Suprapubic skin (tissue), 4 donors: ENCODE measurements at regions not wholly inside any gene's neighbourhood (a gene's known extent, or its start where the extent isn't known, plus 50 kb on each side); places are given as distances from the start of the nearest gene placed in this dataset.

Experiments
- DNase-seq, 2 donors: peaks; one replicate each; pipeline ENCODE4 v3.0.0-alpha.2; 2019; ENCODE audit warnings: low spot score in 2 of 2
- H3K27ac ChIP-seq: fragments of 200-600 bp; sonication (generic); one replicate; pipeline ENCODE4 v1.5.1; 2019
- H3K27me3 ChIP-seq: fragments of 200-600 bp; sonication (generic); one replicate; pipeline ENCODE4 v1.5.1; 2019
- H3K36me3 ChIP-seq: fragments of 200-600 bp; sonication (generic); one replicate; pipeline ENCODE4 v1.5.1; 2019
- H3K4me1 ChIP-seq: fragments of 200-600 bp; sonication (generic); one replicate; pipeline ENCODE4 v1.5.1; 2019
- H3K4me3 ChIP-seq: fragments of 200-600 bp; sonication (generic); one replicate; pipeline ENCODE4 v1.5.1; 2019; ENCODE audit warnings: mild to moderate bottlenecking
- H3K9me3 ChIP-seq: fragments of 200-600 bp; sonication (generic); one replicate; pipeline ENCODE4 v1.5.1; 2019
- EP300 ChIP-seq: sonication (generic); formaldehyde crosslinking; IDR thresholded peaks from one replicate; pipeline ENCODE4 v1.6.1; 2017; ENCODE audit warnings: antibody characterized with exemption
- POLR2A ChIP-seq, 2 donors: fragments of 450-650 bp; IDR thresholded peaks; one replicate each; pipeline ENCODE4 v1.6.1; 2017; ENCODE audit warnings: antibody characterized with exemption in 2 of 2, mild to moderate bottlenecking in 2 of 2, moderate library complexity in 2 of 2
- POLR2AphosphoS5 ChIP-seq, 3 donors: sonication (generic); formaldehyde crosslinking; IDR thresholded peaks; one replicate each; pipeline ENCODE4 v1.6.1; 2017; ENCODE audit warnings: antibody characterized with exemption in 3 of 3
- WGBS: methylation state at CpG from one replicate; pipeline ENCODE4 v1.1.5; 2018; 5-methylcytosine and 5-hydroxymethylcytosine counted together
- TF ChIP-seq, protein P1 (sequence below), 2 donors: fragments of 200-600 bp in 1 of 2; fragments of 450-650 bp in 1 of 2; sonication (generic) in 1 of 2; IDR thresholded peaks; one replicate each; pipeline ENCODE4 v1.5.1; 2016 to 2019; ENCODE audit warnings: antibody characterized with exemption in 2 of 2, mild to moderate bottlenecking in 1 of 2, moderate library complexity in 1 of 2

DNA sequence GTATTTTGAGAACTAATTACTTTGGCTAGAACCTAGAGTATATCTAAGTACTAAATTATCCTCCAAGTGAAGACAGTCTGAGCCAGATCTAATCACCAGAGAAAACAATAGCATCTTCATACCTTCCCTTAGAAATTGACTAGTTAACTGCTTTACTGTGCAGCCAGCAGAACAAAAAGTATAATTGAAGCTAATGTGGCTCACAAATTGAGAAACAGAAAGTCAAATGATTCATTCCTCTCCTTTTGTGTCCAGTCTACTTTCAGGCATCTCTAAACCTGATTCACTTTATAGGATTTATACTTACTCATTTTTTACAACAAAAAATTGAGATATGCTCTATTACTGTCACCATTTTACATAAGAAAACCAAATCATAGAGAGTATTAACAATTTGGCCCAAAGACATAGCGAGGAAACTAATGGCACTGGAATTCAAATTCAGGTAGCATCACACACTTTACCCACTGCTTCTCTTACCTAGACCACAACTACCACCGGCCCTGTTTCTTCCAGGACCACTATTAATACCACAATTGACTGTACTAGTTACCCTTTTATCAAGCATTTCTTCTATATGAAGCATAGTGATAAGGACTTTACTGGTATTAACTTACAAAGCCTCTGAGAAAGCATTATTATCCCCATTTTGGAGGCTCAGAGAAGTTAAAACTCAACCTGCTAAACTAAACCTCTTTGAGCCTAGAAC is 1402.6 kb upstream of the TENM4 start:
- H3K4me3 ChIP-seq = no peak overlapping the region
- H3K36me3 ChIP-seq = no peaks in the 10 kb centered on the region
- no peaks in the 10 kb centered on the region for H3K27me3 ChIP-seq
- no peak for DNase-seq
- TF ChIP-seq EP300 (no peak), POLR2A (IDR thresholded peaks at IDR 0.05) (no peak), POLR2AphosphoS5 (IDR thresholded peaks at IDR 0.05) (no peak)
- TF ChIP-seq, protein P1, sequence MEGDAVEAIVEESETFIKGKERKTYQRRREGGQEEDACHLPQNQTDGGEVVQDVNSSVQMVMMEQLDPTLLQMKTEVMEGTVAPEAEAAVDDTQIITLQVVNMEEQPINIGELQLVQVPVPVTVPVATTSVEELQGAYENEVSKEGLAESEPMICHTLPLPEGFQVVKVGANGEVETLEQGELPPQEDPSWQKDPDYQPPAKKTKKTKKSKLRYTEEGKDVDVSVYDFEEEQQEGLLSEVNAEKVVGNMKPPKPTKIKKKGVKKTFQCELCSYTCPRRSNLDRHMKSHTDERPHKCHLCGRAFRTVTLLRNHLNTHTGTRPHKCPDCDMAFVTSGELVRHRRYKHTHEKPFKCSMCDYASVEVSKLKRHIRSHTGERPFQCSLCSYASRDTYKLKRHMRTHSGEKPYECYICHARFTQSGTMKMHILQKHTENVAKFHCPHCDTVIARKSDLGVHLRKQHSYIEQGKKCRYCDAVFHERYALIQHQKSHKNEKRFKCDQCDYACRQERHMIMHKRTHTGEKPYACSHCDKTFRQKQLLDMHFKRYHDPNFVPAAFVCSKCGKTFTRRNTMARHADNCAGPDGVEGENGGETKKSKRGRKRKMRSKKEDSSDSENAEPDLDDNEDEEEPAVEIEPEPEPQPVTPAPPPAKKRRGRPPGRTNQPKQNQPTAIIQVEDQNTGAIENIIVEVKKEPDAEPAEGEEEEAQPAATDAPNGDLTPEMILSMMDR (IDR thresholded peaks at IDR 0.05) = no peak
- H3K27ac ChIP-seq = no peak overlapping the region
- 92% methylated on average over 2 of the region's 2 CpGs for WGBS
- H3K4me1 ChIP-seq = no peaks in the 10 kb centered on the region
- H3K9me3 ChIP-seq = no peaks in the 10 kb centered on the region

GRCh38 chr11:80842246-80842645 is 1401.4 kb upstream of the TENM4 start:
- Histone ChIP-seq H3K9me3 (no peaks in the 10 kb centered on the region), H3K36me3 (no peaks in the 10 kb centered on the region)
- TF ChIP-seq, protein P1 (IDR thresholded peaks at IDR 0.05) = no peak
- no peak for TF ChIP-seq POLR2AphosphoS5 (IDR thresholded peaks at IDR 0.05)
- TF ChIP-seq POLR2A (IDR thresholded peaks at IDR 0.05) = no peak
- TF ChIP-seq EP300 = no peak

DNA sequence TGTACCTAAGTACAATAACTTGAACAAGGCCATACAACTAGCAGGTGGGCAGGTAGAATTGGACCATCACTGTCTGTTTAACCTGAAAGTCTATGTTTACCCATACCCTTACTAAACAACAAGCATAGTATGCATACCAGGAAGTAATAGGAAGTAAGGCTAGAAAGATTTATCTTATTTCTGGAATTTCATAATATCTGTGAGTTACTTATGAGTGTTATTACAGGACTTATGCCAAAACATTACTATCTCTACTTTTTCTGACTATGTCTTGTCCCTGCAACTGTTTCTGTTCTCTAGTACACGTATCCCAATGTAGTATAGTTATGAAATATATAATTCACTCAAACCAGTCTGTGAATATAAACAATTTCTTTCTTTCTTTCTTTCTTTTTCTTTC is 1400.8 kb upstream of the TENM4 start:
- H3K9me3 ChIP-seq = no peaks in the 10 kb centered on the region
- 73% methylated on average over 1 of the region's 1 CpG for WGBS
- TF ChIP-seq POLR2AphosphoS5 (IDR thresholded peaks at IDR 0.05) (no peak), EP300 (no peak), POLR2A (IDR thresholded peaks at IDR 0.05) (no peak)
- TF ChIP-seq, protein P1 (IDR thresholded peaks at IDR 0.05) = no peak

More at GRCh38 chr11:80842246-80842645, 1401.4 kb upstream of the TENM4 start:
- no peaks in the 10 kb centered on the region for H3K4me1 ChIP-seq
- no peaks in the 10 kb centered on the region for H3K27me3 ChIP-seq
- no peak overlapping the region for H3K27ac ChIP-seq
- no peak for DNase-seq
- H3K4me3 ChIP-seq = no peak overlapping the region

DNA sequence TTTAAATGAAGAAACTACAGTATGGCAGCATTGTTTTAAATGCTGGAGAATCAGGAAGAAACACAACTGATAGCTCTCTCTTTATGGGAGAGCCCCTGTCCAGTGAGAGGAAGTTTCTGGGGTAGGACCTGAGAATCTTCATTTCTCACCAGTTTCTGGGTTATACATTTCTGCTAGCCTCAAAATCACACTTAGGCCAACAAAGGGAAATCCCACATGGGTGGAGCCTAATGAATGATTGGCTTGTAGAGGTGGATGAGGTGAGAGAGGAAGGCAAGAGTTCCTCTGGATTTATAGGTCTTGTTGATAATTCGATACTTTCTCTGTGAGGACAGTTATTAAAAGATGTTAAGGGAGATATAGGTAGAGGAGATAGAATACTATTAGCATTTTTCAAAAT is 1397.3 kb upstream of the TENM4 start:
- H3K27me3 ChIP-seq = no peaks in the 10 kb centered on the region
- H3K4me1 ChIP-seq = no peaks in the 10 kb centered on the region
- no peak for DNase-seq
- 95% methylated on average over 1 of the region's 1 CpG for WGBS
- H3K9me3 ChIP-seq = no peaks in the 10 kb centered on the region
- H3K27ac ChIP-seq = no peak overlapping the region
- TF ChIP-seq POLR2AphosphoS5 (IDR thresholded peaks at IDR 0.05) (no peak), EP300 (no peak), POLR2A (IDR thresholded peaks at IDR 0.05) (no peak)
- TF ChIP-seq, protein P1 (IDR thresholded peaks at IDR 0.05) = no peak
- H3K36me3 ChIP-seq = no peaks in the 10 kb centered on the region
- no peak overlapping the region for H3K4me3 ChIP-seq

More for the DNA sequence above, 1400.8 kb upstream of the TENM4 start:
- Histone ChIP-seq H3K36me3 (no peaks in the 10 kb centered on the region), H3K27me3 (no peaks in the 10 kb centered on the region), H3K4me1 (no peaks in the 10 kb centered on the region), H3K27ac (no peak overlapping the region), H3K4me3 (no peak overlapping the region)
- DNase-seq = no peak

DNA sequence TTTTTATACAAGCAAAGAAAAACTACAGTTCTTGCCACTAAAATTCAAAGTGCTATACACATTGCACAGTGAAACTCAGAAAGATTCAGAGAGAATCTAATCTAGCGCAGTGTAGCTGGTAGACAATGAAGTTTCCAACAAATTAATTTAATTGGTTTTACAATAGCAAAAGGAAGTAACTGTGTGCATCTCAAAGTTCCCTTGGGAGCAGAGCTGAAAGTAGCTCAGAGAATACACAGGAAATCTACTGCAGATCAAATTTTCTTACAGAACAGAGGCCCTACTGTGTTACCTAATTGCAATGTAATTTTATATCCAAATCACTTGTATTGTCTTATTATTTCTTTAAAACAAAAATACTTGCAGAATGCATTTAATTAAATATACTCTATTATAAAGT is 1396.2 kb upstream of the TENM4 start:
- Histone ChIP-seq H3K27ac (no peak overlapping the region), H3K9me3 (no peaks in the 10 kb centered on the region), H3K4me3 (no peak overlapping the region), H3K27me3 (no peaks in the 10 kb centered on the region), H3K4me1 (no peaks in the 10 kb centered on the region), H3K36me3 (no peaks in the 10 kb centered on the region)
- WGBS = 79% methylated on average over 1 of the region's 1 CpG
- no peak for TF ChIP-seq EP300
- no peak for TF ChIP-seq POLR2AphosphoS5 (IDR thresholded peaks at IDR 0.05)
- TF ChIP-seq POLR2A (IDR thresholded peaks at IDR 0.05) = no peak
- TF ChIP-seq, protein P1 (IDR thresholded peaks at IDR 0.05) = no peak
- DNase-seq = no peak
